HL-60 (cell line): ENCODE measurements at regions not wholly inside any gene's neighbourhood (a gene's known extent, or its start where the extent isn't known, plus 50 kb on each side); places are given as distances from the start of the nearest gene placed in this dataset.

Source experiments
- DNase-seq, 2 experiments: peaks; one replicate each; pipeline ENCODE4 v3.0.0-alpha.2; 2010 to 2020; ENCODE audit warnings: low read depth in 1 of 2, low spot score in 1 of 2
- H3K27ac ChIP-seq: fragments of 250-450 bp; sonication (Bioruptor Pico); replicated peaks from 2 replicates; pipeline ENCODE4 v1.5.1; 2020; ENCODE audit warnings: mild to moderate bottlenecking, moderate library complexity
- H3K27me3 ChIP-seq: fragments of 250-450 bp; sonication (Bioruptor Pico); 2 replicates; pipeline ENCODE4 v1.5.1; 2021; ENCODE audit warnings: mild to moderate bottlenecking, moderate library complexity; ENCODE audit not compliant: insufficient read depth, poor library complexity, severe bottlenecking
- H3K4me3 ChIP-seq: replicated peaks from 2 replicates; pipeline ENCODE4 v1.5.1; 2011; ENCODE audit warnings: mild to moderate bottlenecking, control low read depth, low read length; ENCODE audit not compliant: insufficient read depth
- CTCF ChIP-seq: IDR thresholded peaks from one replicate; pipeline ENCODE4 v1.5.1; 2011; ENCODE audit warnings: low read length, control low read depth, inconsistent platforms; ENCODE audit not compliant: insufficient read depth
- GABPA ChIP-seq: IDR thresholded peaks from 2 replicates; pipeline ENCODE4 v1.6.1; 2012; ENCODE audit warnings: low read depth
- POLR2AphosphoS5 ChIP-seq: IDR thresholded peaks from 2 replicates; pipeline ENCODE4 v1.6.1; 2012; ENCODE audit warnings: low read depth
- SPI1 ChIP-seq: IDR thresholded peaks from 2 replicates; pipeline ENCODE4 v1.6.1; 2012; ENCODE audit warnings: low read depth, mild to moderate bottlenecking, borderline replicate concordance
- TF ChIP-seq, protein P1 (sequence below): IDR thresholded peaks from 2 replicates; pipeline ENCODE4 v1.6.1; 2012; ENCODE audit warnings: low read depth; ENCODE audit not compliant: insufficient replicate concordance

DNA sequence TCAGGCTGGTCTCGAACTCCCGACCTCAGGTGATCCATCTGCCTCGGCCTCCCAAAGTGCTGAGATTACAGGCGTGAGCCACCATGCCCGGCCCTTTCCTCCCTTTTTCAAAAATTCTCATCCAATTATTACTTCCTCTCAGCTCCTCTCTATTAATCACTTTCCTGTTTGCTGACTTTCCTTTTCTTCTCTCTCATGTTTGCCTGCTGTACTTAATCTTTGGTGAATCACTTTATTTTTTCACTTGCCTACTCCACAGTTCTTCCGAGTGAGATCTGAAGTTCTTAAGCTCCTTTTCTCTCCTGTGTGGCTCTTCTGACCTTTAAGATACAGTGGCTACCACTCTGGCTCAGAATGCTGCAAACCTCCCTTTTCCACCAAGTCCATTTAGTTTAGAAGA is 126.3 kb upstream of the SERTAD2 start:
- no peaks in the 10 kb centered on the region for H3K27me3 ChIP-seq

GRCh38 chr2:64781711-64782390 is 128.1 kb upstream of the SERTAD2 start:
- Histone ChIP-seq H3K4me3 (no peak overlapping the region), H3K27me3 (no peaks in the 10 kb centered on the region), H3K27ac (no peak overlapping the region)
- DNase-seq, result no peak
- TF ChIP-seq POLR2AphosphoS5 (no peak), SPI1 (no peak), CTCF (no peak), GABPA (no peak)
- TF ChIP-seq, protein P1, sequence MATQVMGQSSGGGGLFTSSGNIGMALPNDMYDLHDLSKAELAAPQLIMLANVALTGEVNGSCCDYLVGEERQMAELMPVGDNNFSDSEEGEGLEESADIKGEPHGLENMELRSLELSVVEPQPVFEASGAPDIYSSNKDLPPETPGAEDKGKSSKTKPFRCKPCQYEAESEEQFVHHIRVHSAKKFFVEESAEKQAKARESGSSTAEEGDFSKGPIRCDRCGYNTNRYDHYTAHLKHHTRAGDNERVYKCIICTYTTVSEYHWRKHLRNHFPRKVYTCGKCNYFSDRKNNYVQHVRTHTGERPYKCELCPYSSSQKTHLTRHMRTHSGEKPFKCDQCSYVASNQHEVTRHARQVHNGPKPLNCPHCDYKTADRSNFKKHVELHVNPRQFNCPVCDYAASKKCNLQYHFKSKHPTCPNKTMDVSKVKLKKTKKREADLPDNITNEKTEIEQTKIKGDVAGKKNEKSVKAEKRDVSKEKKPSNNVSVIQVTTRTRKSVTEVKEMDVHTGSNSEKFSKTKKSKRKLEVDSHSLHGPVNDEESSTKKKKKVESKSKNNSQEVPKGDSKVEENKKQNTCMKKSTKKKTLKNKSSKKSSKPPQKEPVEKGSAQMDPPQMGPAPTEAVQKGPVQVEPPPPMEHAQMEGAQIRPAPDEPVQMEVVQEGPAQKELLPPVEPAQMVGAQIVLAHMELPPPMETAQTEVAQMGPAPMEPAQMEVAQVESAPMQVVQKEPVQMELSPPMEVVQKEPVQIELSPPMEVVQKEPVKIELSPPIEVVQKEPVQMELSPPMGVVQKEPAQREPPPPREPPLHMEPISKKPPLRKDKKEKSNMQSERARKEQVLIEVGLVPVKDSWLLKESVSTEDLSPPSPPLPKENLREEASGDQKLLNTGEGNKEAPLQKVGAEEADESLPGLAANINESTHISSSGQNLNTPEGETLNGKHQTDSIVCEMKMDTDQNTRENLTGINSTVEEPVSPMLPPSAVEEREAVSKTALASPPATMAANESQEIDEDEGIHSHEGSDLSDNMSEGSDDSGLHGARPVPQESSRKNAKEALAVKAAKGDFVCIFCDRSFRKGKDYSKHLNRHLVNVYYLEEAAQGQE, result no peak

More for the DNA sequence above, 126.3 kb upstream of the SERTAD2 start:
- Histone ChIP-seq H3K27ac (no peak overlapping the region), H3K4me3 (no peak overlapping the region)
- TF ChIP-seq SPI1, result no peak
- no peak for TF ChIP-seq CTCF
- TF ChIP-seq, protein P1, result no peak
- no peak for TF ChIP-seq POLR2AphosphoS5
- no peak for TF ChIP-seq GABPA
- no peak for DNase-seq

- no peak overlapping the region for H3K4me3 ChIP-seq
- no peak overlapping the region for H3K27ac ChIP-seq
- no peak for DNase-seq
- no peak for TF ChIP-seq CTCF
- no peak for TF ChIP-seq POLR2AphosphoS5
- H3K27me3 ChIP-seq, result no peaks in the 10 kb centered on the region
These were observed 130.7 kb upstream of the SERTAD2 start for GRCh38 chr2:64784168-64785061.
